ENCODE measurements at regions not wholly inside any gene's neighbourhood (a gene's known extent, or its start where the extent isn't known, plus 50 kb on each side); places are given as distances from the start of the nearest gene placed in this dataset.

DNA sequence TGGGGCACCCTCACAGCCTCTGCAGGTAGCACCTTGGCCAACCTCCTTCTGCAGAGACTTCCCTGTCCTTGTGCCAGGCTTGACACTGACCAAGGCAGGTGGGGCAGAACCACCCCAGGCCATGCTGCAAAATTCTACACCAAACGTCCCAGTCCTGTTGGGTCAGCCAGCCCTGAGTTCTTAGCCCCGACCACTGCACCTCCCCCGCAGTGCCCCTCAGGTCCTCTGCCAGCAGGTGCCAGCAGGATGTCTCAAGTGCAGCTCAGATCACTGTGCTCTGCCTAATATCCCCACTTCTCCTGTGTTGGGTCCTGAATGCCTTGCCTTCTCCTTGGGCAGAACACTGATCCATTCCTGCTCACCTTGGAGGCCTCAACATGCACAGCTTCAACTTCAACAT, 999.7 kb downstream of the TBC1D22A start:
- Histone ChIP-seq H3K9me3 (ENCODE audit: low read depth) (no peaks in the 10 kb centered on the region), H3K36me3 (ENCODE audit: low read depth) (no peaks in the 10 kb centered on the region), H3K9me2 (ENCODE audit: insufficient read depth) (no peaks in the 10 kb centered on the region), H2AFZ (no peak overlapping the region), H3F3A (ENCODE audit: insufficient read depth) (no peaks in the 10 kb centered on the region), H3K9ac (no peak overlapping the region), H3K4me2 (ENCODE audit: unreplicated experiment) (no peak overlapping the region), H3K4me1 (ENCODE audit: insufficient read depth) (no peaks in the 10 kb centered on the region), H3K79me2 (ENCODE audit: insufficient read depth) (no peaks in the 10 kb centered on the region), H3K27ac (no peak overlapping the region), H3K4me3 (no peak overlapping the region), H4K20me1 (ENCODE audit: insufficient read depth) (no peaks in the 10 kb centered on the region), H3K27me3 (replicated peaks; ENCODE audit: insufficient read depth) (no peaks in the 10 kb centered on the region)
- in situ Hi-C loops (cut with MboI), result no loop called here
- no peak for TF ChIP-seq EZH2 (IDR thresholded peaks at IDR 0.05; ENCODE audit: insufficient read depth, poor library complexity, severe bottlenecking)
- no peak for TF ChIP-seq EZH2phosphoT487 (IDR thresholded peaks at IDR 0.05; ENCODE audit: insufficient read depth, low read depth)
- 13 to 29% methylated on average over 3 of the region's 3 CpGs for WGBS, 2 experiments (ENCODE audit: low coverage in 1 of 2, low lambda C conversion rate in 2 of 2, missing lambda C conversion rate in 2 of 2)
- no peak for DNase-seq

DNA sequence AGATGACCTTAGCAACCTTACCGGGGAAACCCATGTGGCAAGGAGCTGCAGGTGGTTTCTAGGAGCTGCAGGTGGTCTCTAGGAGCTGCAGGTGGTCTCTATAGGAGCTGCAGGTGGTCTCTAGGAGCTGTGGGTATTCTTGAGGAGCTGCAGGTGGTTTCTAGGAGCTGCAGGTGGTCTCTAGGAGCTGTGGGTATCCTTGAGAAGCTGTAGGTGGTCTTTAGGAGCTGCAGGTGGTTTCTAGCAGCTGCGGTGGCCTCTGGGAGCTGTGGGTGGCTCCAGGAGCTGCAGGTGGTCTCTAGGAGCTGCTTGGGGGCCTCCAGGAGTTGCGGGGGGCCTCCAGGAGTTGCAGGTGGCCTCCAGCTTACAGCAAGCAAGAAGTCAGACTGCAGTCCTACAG, 997.5 kb downstream of the TBC1D22A start:
- Histone ChIP-seq H3K9ac (no peak overlapping the region), H3K4me2 (ENCODE audit: unreplicated experiment) (no peak overlapping the region), H3K27ac (no peak overlapping the region), H2AFZ (no peak overlapping the region), H4K20me1 (ENCODE audit: insufficient read depth) (no peaks in the 10 kb centered on the region), H3K79me2 (ENCODE audit: insufficient read depth) (no peaks in the 10 kb centered on the region), H3K27me3 (replicated peaks; ENCODE audit: insufficient read depth) (no peaks in the 10 kb centered on the region), H3F3A (ENCODE audit: insufficient read depth) (no peaks in the 10 kb centered on the region), H3K9me2 (ENCODE audit: insufficient read depth) (no peaks in the 10 kb centered on the region), H3K36me3 (ENCODE audit: low read depth) (no peaks in the 10 kb centered on the region), H3K9me3 (ENCODE audit: low read depth) (no peaks in the 10 kb centered on the region), H3K4me1 (ENCODE audit: insufficient read depth) (no peaks in the 10 kb centered on the region), H3K4me3 (no peak overlapping the region)
- no peak for TF ChIP-seq EZH2 (IDR thresholded peaks at IDR 0.05; ENCODE audit: insufficient read depth, poor library complexity, severe bottlenecking)
- no peak for TF ChIP-seq EZH2phosphoT487 (IDR thresholded peaks at IDR 0.05; ENCODE audit: insufficient read depth, low read depth)
- in situ Hi-C loops (cut with MboI), result no loop called here
- no peak for DNase-seq
- 21 to 29% methylated on average over 2 of the region's 3 CpGs for WGBS, 2 experiments (ENCODE audit: low coverage in 1 of 2, low lambda C conversion rate in 2 of 2, missing lambda C conversion rate in 2 of 2)

DNA sequence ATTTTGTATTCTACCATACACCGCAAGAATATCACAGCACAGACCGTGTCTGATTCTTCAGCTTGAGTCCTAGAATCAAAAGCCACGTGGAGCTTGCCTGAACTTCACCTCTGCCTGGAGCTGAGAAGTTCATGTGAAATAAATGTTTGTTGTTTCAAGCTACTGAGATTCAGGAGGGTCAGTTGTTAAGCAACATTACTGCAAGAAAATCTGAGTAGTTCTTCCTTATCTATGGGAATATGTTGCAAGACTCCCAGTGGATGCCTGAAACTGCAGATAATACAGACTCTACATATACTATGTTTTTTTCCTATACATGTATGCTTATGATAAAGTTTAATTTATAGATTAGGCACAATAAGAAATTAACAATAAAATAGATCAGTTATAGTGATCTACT, 995.3 kb downstream of the TBC1D22A start:
- H3K4me3 ChIP-seq, result no peak overlapping the region
- H3K36me3 ChIP-seq (ENCODE audit: low read depth), result no peaks in the 10 kb centered on the region
- no peak overlapping the region for H3K27ac ChIP-seq
- no peaks in the 10 kb centered on the region for H3F3A ChIP-seq (ENCODE audit: insufficient read depth)
- WGBS, 2 experiments (ENCODE audit: low coverage in 1 of 2, low lambda C conversion rate in 2 of 2, missing lambda C conversion rate in 2 of 2), result 3 to 4% methylated on average over 3 of the region's 3 CpGs
- H3K4me2 ChIP-seq (ENCODE audit: unreplicated experiment), result no peak overlapping the region
- H3K27me3 ChIP-seq (replicated peaks; ENCODE audit: insufficient read depth), result no peaks in the 10 kb centered on the region
- H2AFZ ChIP-seq, result no peak overlapping the region
- no peaks in the 10 kb centered on the region for H3K9me3 ChIP-seq (ENCODE audit: low read depth)
- TF ChIP-seq EZH2phosphoT487 (IDR thresholded peaks at IDR 0.05; ENCODE audit: insufficient read depth, low read depth) (no peak), EZH2 (IDR thresholded peaks at IDR 0.05; ENCODE audit: insufficient read depth, poor library complexity, severe bottlenecking) (no peak)
- in situ Hi-C loops (cut with MboI), result no loop called here
- H3K9me2 ChIP-seq (ENCODE audit: insufficient read depth), result no peaks in the 10 kb centered on the region
- H3K4me1 ChIP-seq (ENCODE audit: insufficient read depth), result no peaks in the 10 kb centered on the region
- no peak overlapping the region for H3K9ac ChIP-seq
- H4K20me1 ChIP-seq (ENCODE audit: insufficient read depth), result no peaks in the 10 kb centered on the region
- no peak for DNase-seq
- no peaks in the 10 kb centered on the region for H3K79me2 ChIP-seq (ENCODE audit: insufficient read depth)

DNA sequence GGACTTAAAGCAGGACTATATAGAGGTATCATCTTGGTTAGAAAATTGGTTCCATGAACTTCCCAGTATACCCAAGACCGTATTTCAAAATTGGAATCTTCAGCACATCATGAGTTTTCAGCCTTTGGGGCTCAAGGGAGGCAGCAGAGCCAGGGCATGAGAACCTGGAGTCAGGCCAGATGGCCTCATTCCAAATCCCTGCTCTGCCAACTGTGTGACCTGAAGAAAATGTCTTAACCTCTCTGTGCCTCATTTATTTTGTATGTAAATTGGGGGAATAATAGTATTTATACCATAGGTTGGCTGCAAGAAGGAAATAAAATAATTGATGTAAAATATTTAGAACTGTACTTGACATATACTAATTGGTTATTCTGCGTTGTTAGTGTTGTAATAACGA, 987.6 kb downstream of the TBC1D22A start:
- no peak overlapping the region for H2AFZ ChIP-seq
- no peaks in the 10 kb centered on the region for H3K4me1 ChIP-seq (ENCODE audit: insufficient read depth)
- no peak overlapping the region for H3K4me3 ChIP-seq
- no peaks in the 10 kb centered on the region for H3F3A ChIP-seq (ENCODE audit: insufficient read depth)
- no peak overlapping the region for H3K4me2 ChIP-seq (ENCODE audit: unreplicated experiment)
- no peaks in the 10 kb centered on the region for H3K79me2 ChIP-seq (ENCODE audit: insufficient read depth)
- H3K27me3 ChIP-seq (replicated peaks; ENCODE audit: insufficient read depth), result no peaks in the 10 kb centered on the region
- H3K27ac ChIP-seq, result no peak overlapping the region
- no peaks in the 10 kb centered on the region for H3K36me3 ChIP-seq (ENCODE audit: low read depth)
- H3K9me3 ChIP-seq (ENCODE audit: low read depth), result no peaks in the 10 kb centered on the region
- no peak overlapping the region for H3K9ac ChIP-seq
- no peaks in the 10 kb centered on the region for H3K9me2 ChIP-seq (ENCODE audit: insufficient read depth)
- in situ Hi-C loops (cut with MboI), result no loop called here
- TF ChIP-seq EZH2phosphoT487 (IDR thresholded peaks at IDR 0.05; ENCODE audit: insufficient read depth, low read depth) (no peak), EZH2 (IDR thresholded peaks at IDR 0.05; ENCODE audit: insufficient read depth, poor library complexity, severe bottlenecking) (no peak)
- no peak for DNase-seq
- WGBS, 2 experiments (ENCODE audit: low coverage in 1 of 2, low lambda C conversion rate in 2 of 2, missing lambda C conversion rate in 2 of 2), result 32 to 42% methylated on average over 3 of the region's 3 CpGs
- no peaks in the 10 kb centered on the region for H4K20me1 ChIP-seq (ENCODE audit: insufficient read depth)

DNA sequence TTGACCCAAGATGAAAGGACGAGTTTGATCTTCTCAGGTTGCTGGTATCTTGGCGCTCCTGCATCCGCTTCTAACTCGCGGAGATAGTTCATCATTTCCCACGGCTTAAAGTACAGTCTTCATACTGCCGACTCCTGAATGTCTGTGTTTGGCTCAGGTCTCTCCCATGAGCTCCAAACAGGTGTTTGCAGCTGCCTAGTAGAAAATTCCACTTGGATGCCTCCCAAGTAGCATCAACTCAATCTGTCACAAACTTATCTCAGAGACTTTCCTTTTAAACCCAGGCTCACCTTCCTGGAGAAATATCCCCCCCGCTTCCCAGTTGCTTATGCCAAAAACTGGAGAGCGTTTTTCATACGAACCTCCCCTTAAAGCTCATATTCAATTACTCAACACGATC, 986.5 kb downstream of the TBC1D22A start:
- no peak for DNase-seq
- H3K9me2 ChIP-seq (ENCODE audit: insufficient read depth), result no peaks in the 10 kb centered on the region
- no peaks in the 10 kb centered on the region for H4K20me1 ChIP-seq (ENCODE audit: insufficient read depth)
- H3K27ac ChIP-seq, result no peak overlapping the region
- H3K36me3 ChIP-seq (ENCODE audit: low read depth), result no peaks in the 10 kb centered on the region
- 28 to 33% methylated on average over 11 of the region's 11 CpGs for WGBS, 2 experiments (ENCODE audit: low coverage in 1 of 2, low lambda C conversion rate in 2 of 2, missing lambda C conversion rate in 2 of 2)
- no peaks in the 10 kb centered on the region for H3K4me1 ChIP-seq (ENCODE audit: insufficient read depth)
- no peak for TF ChIP-seq EZH2 (IDR thresholded peaks at IDR 0.05; ENCODE audit: insufficient read depth, poor library complexity, severe bottlenecking)
- no peak for TF ChIP-seq EZH2phosphoT487 (IDR thresholded peaks at IDR 0.05; ENCODE audit: insufficient read depth, low read depth)
- in situ Hi-C loops (cut with MboI), result no loop called here
- no peaks in the 10 kb centered on the region for H3F3A ChIP-seq (ENCODE audit: insufficient read depth)
- no peak overlapping the region for H3K9ac ChIP-seq
- H3K4me2 ChIP-seq (ENCODE audit: unreplicated experiment), result no peak overlapping the region
- H3K9me3 ChIP-seq (ENCODE audit: low read depth), result no peaks in the 10 kb centered on the region
- H2AFZ ChIP-seq, result no peak overlapping the region
- no peaks in the 10 kb centered on the region for H3K27me3 ChIP-seq (replicated peaks; ENCODE audit: insufficient read depth)
- no peak overlapping the region for H3K4me3 ChIP-seq
- no peaks in the 10 kb centered on the region for H3K79me2 ChIP-seq (ENCODE audit: insufficient read depth)
